Left kidney (tissue), 1 donor: ENCODE measurements at regions not wholly inside any gene's neighbourhood (a gene's known extent, or its start where the extent isn't known, plus 50 kb on each side); places are given as distances from the start of the nearest gene placed in this dataset.
"Not testable (repeated sequence)": the region's sequence is repeated elsewhere in the genome, so short reads cannot be mapped to it uniquely, and the experiment has no call there.

Experiments used
- DNase-seq: peaks from one replicate; pipeline ENCODE4 v3.0.0-alpha.2; 2013

- DNase-seq = not testable (repeated sequence)
Measured at GRCh38 chr2:238723740-238724320, 124.1 kb upstream of the TWIST2 start.

- no peak for DNase-seq
Measured at GRCh38 chr2:238724728-238725127, 123.2 kb upstream of the TWIST2 start.

GRCh38 chr2:238725298-238725697 lies 122.6 kb upstream of the TWIST2 start:
- no peak for DNase-seq

- DNase-seq = no peak
Measured at GRCh38 chr2:238726670-238727584, 121.0 kb upstream of the TWIST2 start.

- DNase-seq = no peak
Measured at GRCh38 chr2:238727585-238728329, 120.1 kb upstream of the TWIST2 start.

GRCh38 chr2:238728330-238729260 lies 119.3 kb upstream of the TWIST2 start:
- DNase-seq = peak; percentile 17

- DNase-seq = no peak
Measured at GRCh38 chr2:238729261-238729935, 118.5 kb upstream of the TWIST2 start.

GRCh38 chr2:238730001-238730669 lies 117.8 kb upstream of the TWIST2 start:
- DNase-seq = no peak

- no peak for DNase-seq
Measured at GRCh38 chr2:238730881-238731280, 117.0 kb upstream of the TWIST2 start.

- DNase-seq = no peak
Measured at GRCh38 chr2:238731961-238732360, 115.9 kb upstream of the TWIST2 start.

GRCh38 chr2:238738917-238739316 lies 109.0 kb upstream of the TWIST2 start:
- no peak for DNase-seq

GRCh38 chr2:238739668-238740067 lies 108.2 kb upstream of the TWIST2 start:
- no peak for DNase-seq

- DNase-seq = no peak
Measured at GRCh38 chr2:238741277-238741676, 106.6 kb upstream of the TWIST2 start.

- DNase-seq = no peak
Measured at GRCh38 chr2:238742066-238742465, 105.8 kb upstream of the TWIST2 start.

GRCh38 chr2:238742664-238743063 lies 105.2 kb upstream of the TWIST2 start:
- no peak for DNase-seq

GRCh38 chr2:238743243-238744065 lies 104.4 kb upstream of the TWIST2 start:
- peak; percentile 31 for DNase-seq

- DNase-seq = no peak
Measured at GRCh38 chr2:238744951-238745350, 102.9 kb upstream of the TWIST2 start.

- DNase-seq = no peak
Measured at GRCh38 chr2:238745997-238746396, 101.9 kb upstream of the TWIST2 start.

- DNase-seq = no peak
Measured at GRCh38 chr2:238747114-238747513, 100.8 kb upstream of the TWIST2 start.

- DNase-seq = no peak
Measured at GRCh38 chr2:238747557-238747956, 100.3 kb upstream of the TWIST2 start.
